OCI-LY3 (cell line): ENCODE measurements at regions not wholly inside any gene's neighbourhood (a gene's known extent, or its start where the extent isn't known, plus 50 kb on each side); places are given as distances from the start of the nearest gene placed in this dataset.
"Not testable (repeated sequence)": the region's sequence is repeated elsewhere in the genome, so short reads cannot be mapped to it uniquely, and the experiment has no call there.

Experiments used
- H2AFZ ChIP-seq: fragments of 200-600, 300-600 bp; shearing (Covaris generic); 2 replicates; pipeline ENCODE4 v1.6.0; 2014; ENCODE audit warnings: antibody characterized with exemption, low read depth, low read length
- H3K27ac ChIP-seq: fragments of 200-600, 300-600 bp; sonication (generic); 2 replicates; pipeline ENCODE4 v1.5.1; 2014; ENCODE audit warnings: mild to moderate bottlenecking, low read length, moderate library complexity, mixed read lengths
- H3K27me3 ChIP-seq: fragments of 200-600, 300-600 bp; sonication (generic); 2 replicates; pipeline ENCODE4 v1.6.1; 2014; ENCODE audit warnings: low read depth, low read length, mixed read lengths
- H3K36me3 ChIP-seq: fragments of 200-600, 300-600 bp; sonication (generic); replicated peaks from 2 replicates; pipeline ENCODE3; 2014; ENCODE audit warnings: low read depth, low read length, mixed read lengths
- H3K4me1 ChIP-seq: fragments of 300-600, 200-600 bp; sonication (generic); 2 replicates; pipeline ENCODE4 v1.6.1; 2014; ENCODE audit warnings: low read length, mixed read lengths
- H3K4me2 ChIP-seq: fragments of 200-600, 300-600 bp; sonication (generic); 2 replicates; pipeline ENCODE4 v1.6.1; 2014; ENCODE audit warnings: low read length, mixed read lengths
- H3K4me3 ChIP-seq: fragments of 300-600, 200-600 bp; sonication (generic); 2 replicates; pipeline ENCODE4 v1.5.1; 2014; ENCODE audit warnings: antibody characterized with exemption, mild to moderate bottlenecking, low read length, moderate library complexity
- H3K79me2 ChIP-seq: fragments of 300-600, 200-600 bp; shearing (Covaris generic); 2 replicates; pipeline ENCODE4 v1.6.1; 2014; ENCODE audit warnings: mild to moderate bottlenecking, low read length, mixed read lengths
- H3K9ac ChIP-seq: fragments of 300-600, 200-600 bp; shearing (Covaris generic); 2 replicates; pipeline ENCODE4 v1.6.0; 2014; ENCODE audit warnings: mild to moderate bottlenecking, low read length, moderate library complexity
- H3K9me3 ChIP-seq: fragments of 200-600, 300-600 bp; shearing (Covaris generic); 2 replicates; pipeline ENCODE4 v1.6.1; 2014; ENCODE audit warnings: low read length, mixed read lengths; ENCODE audit not compliant: insufficient read depth
- H4K20me1 ChIP-seq: fragments of 200-600, 300-600 bp; sonication (generic); 2 replicates; pipeline ENCODE4 v1.6.1; 2016; ENCODE audit warnings: low read length, mixed read lengths; ENCODE audit not compliant: insufficient read depth
- CTCF ChIP-seq: fragments of 200-600, 300-600 bp; sonication (generic); IDR thresholded peaks from 2 replicates; pipeline ENCODE4 v1.5.1; 2014; ENCODE audit warnings: antibody characterized with exemption, low read length, low read depth
- EZH2phosphoT487 ChIP-seq: fragments of 200-600 bp; shearing (Covaris generic); IDR thresholded peaks from 2 replicates; pipeline ENCODE4 v1.6.1; 2018; ENCODE audit warnings: antibody characterized with exemption, mixed run types, low read depth

- Histone ChIP-seq H4K20me1 (no peaks in the 10 kb centered on the region), H3K9me3 (no peaks in the 10 kb centered on the region), H3K9ac (no peak overlapping the region), H2AFZ (no peak overlapping the region), H3K27me3 (no peaks in the 10 kb centered on the region), H3K4me3 (no peak overlapping the region), H3K4me1 (peaks cover 9% of the 10 kb centered on the region), H3K36me3 (no peaks in the 10 kb centered on the region), H3K4me2 (no peak overlapping the region), H3K27ac (no peak overlapping the region), H3K79me2 (no peaks in the 10 kb centered on the region)
- TF ChIP-seq EZH2phosphoT487 (no peak), CTCF (no peak)
These were observed 154.5 kb downstream of the CRPPA start for GRCh38 chr7:16266877-16267276.

- H3K4me1 ChIP-seq, H4K20me1 ChIP-seq, H3K27me3 ChIP-seq, H3K79me2 ChIP-seq, H3K36me3 ChIP-seq, H3K4me2 ChIP-seq, H3K9me3 ChIP-seq, H2AFZ ChIP-seq, H3K4me3 ChIP-seq, H3K9ac ChIP-seq, H3K27ac ChIP-seq: not testable (repeated sequence)
These were observed 154.9 kb downstream of the CRPPA start for GRCh38 chr7:16266470-16266869.

- H3K79me2 ChIP-seq: no peaks in the 10 kb centered on the region
- H3K9me3 ChIP-seq: no peaks in the 10 kb centered on the region
- no peaks in the 10 kb centered on the region for H3K36me3 ChIP-seq
- H2AFZ ChIP-seq: no peak overlapping the region
- TF ChIP-seq CTCF (no peak), EZH2phosphoT487 (no peak)
- H4K20me1 ChIP-seq: no peaks in the 10 kb centered on the region
- no peak overlapping the region for H3K27ac ChIP-seq
- peaks cover 2% of the 10 kb centered on the region; the same call in 1 of the 2 replicates for H3K4me1 ChIP-seq
- no peak overlapping the region for H3K4me3 ChIP-seq
- no peak overlapping the region for H3K9ac ChIP-seq
- no peak overlapping the region for H3K4me2 ChIP-seq
- H3K27me3 ChIP-seq: no peaks in the 10 kb centered on the region
These were observed 155.4 kb downstream of the CRPPA start for GRCh38 chr7:16265863-16266458.

- Histone ChIP-seq H3K36me3 (no peaks in the 10 kb centered on the region), H2AFZ (no peak overlapping the region), H3K9me3 (no peaks in the 10 kb centered on the region), H3K4me1 (peaks cover 5% of the 10 kb centered on the region), H3K79me2 (no peaks in the 10 kb centered on the region), H4K20me1 (no peaks in the 10 kb centered on the region), H3K27ac (no peak overlapping the region), H3K27me3 (no peaks in the 10 kb centered on the region), H3K4me2 (no peak overlapping the region), H3K4me3 (no peak overlapping the region), H3K9ac (no peak overlapping the region)
- TF ChIP-seq EZH2phosphoT487 (no peak), CTCF (no peak)
These were observed 156.2 kb downstream of the CRPPA start for GRCh38 chr7:16264823-16265804.
